Upper lobe of left lung (tissue), 4 donors: ENCODE measurements at regions not wholly inside any gene's neighbourhood (a gene's known extent, or its start where the extent isn't known, plus 50 kb on each side); places are given as distances from the start of the nearest gene placed in this dataset.

Source experiments
- CTCF ChIP-seq, 6 experiments: fragments of 450-650 bp in 4 of 6; fragments of 200-600 bp in 2 of 6; sonication (generic) in 2 of 6; IDR thresholded peaks; one replicate each; pipeline ENCODE4 v1.5.1; 2016 to 2019; ENCODE audit warnings: antibody characterized with exemption in 6 of 6
- POLR2A ChIP-seq, 4 donors: fragments of 450-650 bp; IDR thresholded peaks; one replicate each; pipeline ENCODE4 v1.5.1; 2016 to 2017; ENCODE audit warnings: antibody characterized with exemption in 4 of 4, mild to moderate bottlenecking in 2 of 4
- POLR2AphosphoS5 ChIP-seq, 2 donors: sonication (generic); formaldehyde crosslinking; IDR thresholded peaks; one replicate each; pipeline ENCODE4 v1.5.1; 2017; ENCODE audit warnings: antibody characterized with exemption in 2 of 2

GRCh38 chr15:61641645-61642044 is 412.5 kb upstream of the RORA start:
- no peak for TF ChIP-seq CTCF (IDR thresholded peaks at IDR 0.05)
- no peak for TF ChIP-seq POLR2A (IDR thresholded peaks at IDR 0.05)
- TF ChIP-seq POLR2AphosphoS5 (IDR thresholded peaks at IDR 0.05) = no peak
